Uterus (tissue), 3 donors: ENCODE measurements at regions not wholly inside any gene's neighbourhood (a gene's known extent, or its start where the extent isn't known, plus 50 kb on each side); places are given as distances from the start of the nearest gene placed in this dataset.

Experiments
- DNase-seq, 2 donors: peaks; one replicate each; pipeline ENCODE4 v3.0.0-alpha.2; 2019 to 2020
- H3K27ac ChIP-seq, 2 donors: fragments of 200-600 bp; sonication (generic); 1 replicate in 1 of 2; 2 replicates in 1 of 2; pipeline ENCODE4 v1.5.1; 2016 to 2018
- H3K27me3 ChIP-seq, 2 donors: fragments of 200-600 bp; sonication (generic); one replicate each; pipeline ENCODE4 v1.5.1; 2018 to 2019; ENCODE audit warnings: control low read depth in 1 of 2
- H3K36me3 ChIP-seq, 2 donors: fragments of 200-600 bp; sonication (generic); one replicate each; pipeline ENCODE4 v1.5.1; 2019; ENCODE audit warnings: control low read depth in 1 of 2
- H3K4me1 ChIP-seq, 2 donors: fragments of 200-600 bp; sonication (generic); one replicate each; pipeline ENCODE4 v1.5.1; 2018 to 2019; ENCODE audit warnings: control low read depth in 1 of 2
- H3K4me3 ChIP-seq, 2 donors: fragments of 200-600 bp; sonication (generic); 1 replicate in 1 of 2; 2 replicates in 1 of 2; pipeline ENCODE4 v1.5.1; 2018 to 2019; ENCODE audit warnings: mild to moderate bottlenecking in 1 of 2
- H3K9me3 ChIP-seq, 2 donors: fragments of 200-600 bp; sonication (generic); one replicate each; pipeline ENCODE4 v1.5.1; 2019; ENCODE audit warnings: control low read depth in 1 of 2
- CTCF ChIP-seq, 4 experiments: fragments of 200-600 bp in 2 of 4; fragments of 450-650 bp in 2 of 4; sonication (generic) in 2 of 4; IDR thresholded peaks; one replicate each; pipeline ENCODE4 v1.5.1; 2016 to 2019; ENCODE audit warnings: antibody characterized with exemption in 4 of 4, mild to moderate bottlenecking in 2 of 4, moderate library complexity in 1 of 4
- POLR2A ChIP-seq, 2 donors: fragments of 450-650 bp; IDR thresholded peaks; one replicate each; pipeline ENCODE4 v1.6.1; 2016; ENCODE audit warnings: antibody characterized with exemption in 2 of 2, mild to moderate bottlenecking in 1 of 2, moderate library complexity in 1 of 2
- intact Hi-C: fragments of 100-400 bp; cut with DNase I; formaldehyde crosslinking; loops from one replicate; pipeline ENCODE4 v1.15.1; 2023; ENCODE audit warnings: low total_unique reads
- donor health status: DM: yes; HTN: yes; CAD: no.

DNA sequence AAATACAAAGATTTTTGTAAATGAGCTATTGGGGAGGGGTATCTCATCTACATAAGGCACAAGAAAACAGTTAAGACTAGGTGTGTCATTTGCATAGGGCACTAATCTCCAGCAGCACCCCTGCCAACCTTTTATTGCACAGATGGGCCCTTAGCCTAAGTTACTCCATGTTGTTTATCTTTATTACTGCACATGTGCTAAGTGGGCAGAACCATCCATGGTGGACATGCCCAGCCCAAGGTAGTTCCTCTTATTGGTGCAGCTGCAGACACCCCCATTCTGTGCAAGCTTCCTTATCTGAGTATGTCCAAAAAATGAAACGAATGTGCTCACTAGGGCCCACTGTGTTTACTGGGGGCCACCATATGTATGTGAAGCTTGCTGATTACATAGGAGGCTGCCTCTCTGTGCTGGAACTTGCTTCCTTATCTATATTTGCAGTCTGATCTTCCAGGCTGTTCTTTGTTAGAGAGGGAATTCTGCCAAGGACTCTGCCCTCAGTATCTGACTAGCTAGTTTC is 77.3 kb upstream of the NEK7 start:
- H3K36me3 ChIP-seq, result no peaks in the 10 kb centered on the region
- no peak for DNase-seq
- H3K4me1 ChIP-seq, result no peaks in the 10 kb centered on the region
- no peak overlapping the region for H3K27ac ChIP-seq
- no peaks in the 10 kb centered on the region for H3K9me3 ChIP-seq
- TF ChIP-seq POLR2A (IDR thresholded peaks at IDR 0.05) (no peak), CTCF (IDR thresholded peaks at IDR 0.05) (no peak)
- intact Hi-C loops, result no loop called here
- no peak overlapping the region for H3K4me3 ChIP-seq
- no peaks in the 10 kb centered on the region for H3K27me3 ChIP-seq

- intact Hi-C loops, result no loop called here
- H3K27me3 ChIP-seq, result no peaks in the 10 kb centered on the region
Observed at GRCh38 chr1:198082576-198082975, 74.2 kb upstream of the NEK7 start.

GRCh38 chr1:198083549-198083948 is 73.2 kb upstream of the NEK7 start:
- no peaks in the 10 kb centered on the region for H3K9me3 ChIP-seq
- TF ChIP-seq POLR2A (IDR thresholded peaks at IDR 0.05), result no peak
- no peak for TF ChIP-seq CTCF (IDR thresholded peaks at IDR 0.05)
- no peaks in the 10 kb centered on the region for H3K4me1 ChIP-seq
- no peaks in the 10 kb centered on the region for H3K27me3 ChIP-seq
- intact Hi-C loops, result no loop called here
- no peak overlapping the region for H3K4me3 ChIP-seq
- H3K36me3 ChIP-seq, result no peaks in the 10 kb centered on the region
- DNase-seq, result no peak
- no peak overlapping the region for H3K27ac ChIP-seq

More at GRCh38 chr1:198082576-198082975, 74.2 kb upstream of the NEK7 start:
- H3K36me3 ChIP-seq, result no peaks in the 10 kb centered on the region
- H3K4me1 ChIP-seq, result no peaks in the 10 kb centered on the region
- TF ChIP-seq POLR2A (IDR thresholded peaks at IDR 0.05) (no peak), CTCF (IDR thresholded peaks at IDR 0.05) (no peak)
- no peak overlapping the region for H3K27ac ChIP-seq
- DNase-seq, result no peak
- H3K4me3 ChIP-seq, result no peak overlapping the region
- H3K9me3 ChIP-seq, result no peaks in the 10 kb centered on the region

DNA sequence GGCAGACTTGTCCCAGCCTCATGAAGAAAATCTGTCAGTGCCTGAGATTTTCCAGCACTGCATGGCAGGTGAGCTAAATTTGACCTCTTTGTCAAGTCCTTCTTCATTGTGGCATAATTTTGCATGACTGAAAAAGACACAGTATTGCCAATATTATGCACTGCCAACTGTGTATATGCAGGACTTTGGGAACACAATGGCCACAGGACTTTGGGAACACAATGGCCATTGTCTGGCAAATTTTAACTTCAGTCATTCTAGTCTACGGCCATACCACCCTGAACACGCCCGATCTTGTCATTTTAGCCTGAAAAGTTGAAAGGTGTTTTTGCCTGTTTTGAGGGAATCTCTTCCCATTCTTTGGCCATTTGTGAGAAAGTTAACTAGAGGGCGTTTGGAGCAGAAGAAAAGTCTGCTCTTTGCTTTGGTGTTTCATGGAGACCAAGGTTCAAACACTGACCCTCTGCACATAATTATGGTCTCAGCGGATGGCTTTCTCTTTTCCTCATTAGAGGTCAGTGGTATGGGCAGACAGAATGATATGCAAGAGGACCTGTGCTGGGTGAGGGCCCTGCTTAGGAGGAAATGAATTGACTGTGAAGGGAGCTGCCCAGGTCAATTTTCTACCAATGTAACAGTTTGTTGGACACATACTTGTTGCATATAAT is 72.4 kb upstream of the NEK7 start:
- no peak overlapping the region for H3K4me3 ChIP-seq
- no peak for TF ChIP-seq CTCF (IDR thresholded peaks at IDR 0.05)
- TF ChIP-seq POLR2A (IDR thresholded peaks at IDR 0.05), result no peak
- no peaks in the 10 kb centered on the region for H3K4me1 ChIP-seq
- H3K27me3 ChIP-seq, result no peaks in the 10 kb centered on the region
- H3K9me3 ChIP-seq, result no peaks in the 10 kb centered on the region
- DNase-seq, result no peak
- H3K27ac ChIP-seq, result no peak overlapping the region
- H3K36me3 ChIP-seq, result no peaks in the 10 kb centered on the region
- intact Hi-C loops, result no loop called here

DNA sequence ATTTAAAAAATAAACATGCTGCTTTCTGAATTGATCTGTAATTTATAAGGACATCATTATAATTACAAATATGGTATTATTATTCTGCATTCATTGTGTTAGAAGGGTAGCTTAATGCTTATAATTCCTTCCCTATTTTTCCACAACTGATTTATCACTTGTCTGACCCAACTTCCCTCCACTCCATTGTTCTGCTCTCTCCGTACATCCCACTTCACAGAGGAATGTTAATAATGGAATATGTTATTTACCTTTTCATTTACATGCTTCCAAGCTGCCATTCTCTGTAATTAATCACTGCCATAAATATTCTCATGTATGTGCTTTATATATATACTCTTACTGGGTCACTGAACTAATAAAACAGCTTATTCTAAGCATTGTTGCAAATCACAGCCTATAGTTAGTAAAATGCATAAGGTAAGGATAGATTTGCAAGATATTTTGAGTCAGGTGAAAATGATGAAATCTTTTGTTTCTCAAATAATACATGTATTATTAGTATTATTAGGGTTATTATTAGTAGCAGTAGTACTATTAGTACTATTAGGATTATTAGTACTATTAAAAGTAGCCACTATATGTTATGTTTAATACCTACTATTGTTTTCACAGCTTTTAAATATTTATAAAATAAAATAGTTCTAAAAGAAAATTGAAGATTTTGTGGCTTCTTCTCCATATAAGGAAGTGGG is 70.6 kb upstream of the NEK7 start:
- intact Hi-C loops, result no loop called here
- no peaks in the 10 kb centered on the region for H3K9me3 ChIP-seq
- no peaks in the 10 kb centered on the region for H3K27me3 ChIP-seq
- no peaks in the 10 kb centered on the region for H3K36me3 ChIP-seq
- H3K4me3 ChIP-seq, result no peak overlapping the region
- TF ChIP-seq CTCF (IDR thresholded peaks at IDR 0.05) (no peak), POLR2A (IDR thresholded peaks at IDR 0.05) (no peak)
- H3K27ac ChIP-seq, result no peak overlapping the region
- no peaks in the 10 kb centered on the region for H3K4me1 ChIP-seq
- no peak for DNase-seq
